ENCODE measurements at regions not wholly inside any gene's neighbourhood (a gene's known extent, or its start where the extent isn't known, plus 50 kb on each side); places are given as distances from the start of the nearest gene placed in this dataset.

DNA sequence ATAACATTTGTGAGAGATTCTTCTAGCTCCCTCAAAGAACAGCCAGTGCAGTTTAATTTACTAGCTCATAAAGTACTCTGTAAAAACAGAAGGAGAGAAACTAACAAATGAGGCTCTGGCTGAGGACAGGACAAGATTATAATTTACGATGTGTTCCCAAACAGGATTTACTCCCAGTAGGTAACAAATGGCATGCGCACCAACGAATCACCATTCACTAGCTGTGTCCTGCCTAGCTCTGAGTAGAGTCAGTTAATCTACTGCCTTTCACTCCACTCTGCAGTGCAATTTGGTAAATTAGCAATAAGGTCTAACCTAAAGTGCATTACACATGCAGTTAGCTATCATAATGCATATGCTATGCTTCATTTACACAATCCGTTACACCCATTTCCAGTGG lies 497.4 kb upstream of the CCNG1 start:
- TF ChIP-seq GATA2 (IDR thresholded peaks at IDR 0.05; ENCODE audit: insufficient read depth, insufficient read length, low read depth, low read length) = no peak
- no peak for TF ChIP-seq JUN (IDR thresholded peaks at IDR 0.05; ENCODE audit: borderline replicate concordance, insufficient read depth, insufficient read length, low read depth)
- no peak for TF ChIP-seq FOS (IDR thresholded peaks at IDR 0.05; ENCODE audit: borderline replicate concordance, insufficient read depth, low read length)
- TF ChIP-seq, protein P1, sequence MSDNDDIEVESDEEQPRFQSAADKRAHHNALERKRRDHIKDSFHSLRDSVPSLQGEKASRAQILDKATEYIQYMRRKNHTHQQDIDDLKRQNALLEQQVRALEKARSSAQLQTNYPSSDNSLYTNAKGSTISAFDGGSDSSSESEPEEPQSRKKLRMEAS (IDR thresholded peaks at IDR 0.05; ENCODE audit: insufficient read depth, insufficient read length) = no peak
- TF ChIP-seq POLR2A (IDR thresholded peaks at IDR 0.05; ENCODE audit: low read depth, low read length) = no peak
- no peak for TF ChIP-seq CTCF (IDR thresholded peaks at IDR 0.05; ENCODE audit: extremely low read depth in 1 of 2, insufficient read depth in 1 of 2, low read depth in 1 of 2, low read length in 2 of 2)
- TF ChIP-seq EZH2 (IDR thresholded peaks at IDR 0.05; ENCODE audit: borderline replicate concordance, low read depth, low read length, severe bottlenecking) = no peak
- no peak for TF ChIP-seq MYC (IDR thresholded peaks at IDR 0.05; ENCODE audit: low read depth, low read length)
- no peak for TF ChIP-seq POLR2AphosphoS5 (IDR thresholded peaks at IDR 0.05; ENCODE audit: insufficient read depth, low read depth, low read length)

More for the DNA sequence above, 497.4 kb upstream of the CCNG1 start:
- no peak overlapping the region for H3K9ac ChIP-seq (replicated peaks; ENCODE audit: extremely low read depth, insufficient read depth, low read length)
- ChIA-PET CTCF (no interaction called here), POLR2A (no interaction called here)
- H4K20me1 ChIP-seq (replicated peaks; ENCODE audit: control insufficient read depth, extremely low read depth, insufficient read depth, low read length) = no peaks in the 10 kb centered on the region
- H3K4me3 ChIP-seq (replicated peaks in 1 of 3; ENCODE audit: insufficient read depth in 1 of 3, low read depth in 1 of 3, low read length in 3 of 3) = no peak overlapping the region
- no peak for DNase-seq (ENCODE audit: low read depth, low spot score)
- no peaks in the 10 kb centered on the region for H3K9me1 ChIP-seq (replicated peaks; ENCODE audit: control insufficient read depth, extremely low read depth, insufficient read depth, low read length)
- no peaks in the 10 kb centered on the region for H3K27me3 ChIP-seq (ENCODE audit: control insufficient read depth in 2 of 2, insufficient read depth in 2 of 2, low read length in 2 of 2)
- no TSS peak for BruUV-seq (replicated peaks)
- no peaks in the 10 kb centered on the region for H3K36me3 ChIP-seq (ENCODE audit: control insufficient read depth in 2 of 2, extremely low read depth in 1 of 2, insufficient read depth in 2 of 2, low read length in 2 of 2)
- H2AFZ ChIP-seq (ENCODE audit: low read depth, low read length) = no peak overlapping the region
- H3K9me3 ChIP-seq (replicated peaks; ENCODE audit: control insufficient read depth, insufficient read depth, low read length) = peaks cover 5% of the 10 kb centered on the region
- dilution Hi-C loops (cut with MboI; ENCODE audit: extremely low pct_ligation_motif_present, low sequenced_read_pairs) = no loop called here
- FAIRE-seq = no peak
- H3K4me2 ChIP-seq (ENCODE audit: insufficient read depth, low read length) = no peak overlapping the region
- no peaks in the 10 kb centered on the region for H3K79me2 ChIP-seq (ENCODE audit: control insufficient read depth, insufficient read depth, low read length)
- no peaks in the 10 kb centered on the region for H3K4me1 ChIP-seq (ENCODE audit: control insufficient read depth, extremely low read depth, insufficient read depth, low read length)
- H3K27ac ChIP-seq (ENCODE audit: insufficient read depth, low read depth, low read length) = no peak overlapping the region
- intact Hi-C loops (cut with micrococcal nuclease) = no loop called here

Data from endothelial cell of umbilical vein (primary cell).